GM23338 (cell line): ENCODE measurements at regions not wholly inside any gene's neighbourhood (a gene's known extent, or its start where the extent isn't known, plus 50 kb on each side); places are given as distances from the start of the nearest gene placed in this dataset.
"Not testable (repeated sequence)": the region's sequence is repeated elsewhere in the genome, so short reads cannot be mapped to it uniquely, and the experiment has no call there.

ENCODE experiments used
- CTCF ChIP-seq, 2 experiments: fragments of 200-600 bp in 1 of 2; sonication (generic) in 1 of 2; conservative IDR thresholded peaks; 2 replicates each; pipeline versions ENCODE4 v1.5.1 to v1.6.1; 2016 to 2017; ENCODE audit warnings: antibody characterized with exemption in 2 of 2, low read depth in 2 of 2, mild to moderate bottlenecking in 2 of 2, moderate library complexity in 1 of 2
- EZH2 ChIP-seq: fragments of 200-600 bp; sonication (generic); IDR thresholded peaks from one replicate; pipeline ENCODE4 v1.8.0; 2017; ENCODE audit warnings: antibody characterized with exemption, mild to moderate bottlenecking, low read depth; ENCODE audit not compliant: unreplicated experiment
- EZH2phosphoT487 ChIP-seq: fragments of 200-600 bp; sonication (generic); IDR thresholded peaks from one replicate; pipeline ENCODE4 v1.8.1; 2018; ENCODE audit warnings: antibody characterized with exemption; ENCODE audit not compliant: unreplicated experiment
- POLR2AphosphoS5 ChIP-seq: IDR thresholded peaks from 2 replicates; pipeline ENCODE4 v1.6.1; 2016; ENCODE audit warnings: antibody characterized with exemption, low read depth
- ZNF114 ChIP-seq: fragments of 250-450 bp; sonication (Bioruptor Pico); IDR thresholded peaks from 2 replicates; pipeline ENCODE4 v1.5.0; 2020; ENCODE audit warnings: mild to moderate bottlenecking, moderate library complexity

- not testable (repeated sequence) for TF ChIP-seq POLR2AphosphoS5; CTCF (conservative IDR thresholded peaks at IDR 0.05; ENCODE audit: low read depth in 2 of 2); ZNF114 (CRISPR knock-in tag); EZH2; EZH2phosphoT487
These were observed 95.2 kb downstream of the CDC42EP3 start for GRCh38 chr2:37576194-37576593.
